IgD-negative memory B cell (primary cell): ENCODE measurements at regions not wholly inside any gene's neighbourhood (a gene's known extent, or its start where the extent isn't known, plus 50 kb on each side); places are given as distances from the start of the nearest gene placed in this dataset.
"Not testable (repeated sequence)": the region's sequence is repeated elsewhere in the genome, so short reads cannot be mapped to it uniquely, and the experiment has no call there.

ENCODE experiments used
- H3K27ac Mint-ChIP-seq, 3 donors: one replicate each; pipeline ENCODE4 v1.8.0; 2020 to 2022; ENCODE audit warnings: mild to moderate bottlenecking in 3 of 3, mixed read lengths in 3 of 3, moderate library complexity in 1 of 3
- H3K27me3 Mint-ChIP-seq: one replicate; pipeline ENCODE4 v1.8.0; 2021; ENCODE audit warnings: mixed read lengths
- H3K36me3 Mint-ChIP-seq: one replicate; pipeline ENCODE4 v1.8.0; 2020; ENCODE audit warnings: mild to moderate bottlenecking, mixed read lengths
- H3K4me1 Mint-ChIP-seq, 3 donors: one replicate each; pipeline ENCODE4 v1.8.0; 2020 to 2022; ENCODE audit warnings: mixed read lengths in 3 of 3, mild to moderate bottlenecking in 1 of 3
- H3K4me3 Mint-ChIP-seq, 4 donors: one replicate each; pipeline ENCODE4 v1.8.0; 2020 to 2022; ENCODE audit warnings: mild to moderate bottlenecking in 4 of 4, mixed read lengths in 4 of 4, moderate library complexity in 3 of 4
- H3K9me3 Mint-ChIP-seq, 3 donors: one replicate each; pipeline ENCODE4 v1.8.0; 2020 to 2021; ENCODE audit warnings: mixed read lengths in 3 of 3, mild to moderate bottlenecking in 1 of 3

GRCh38 chr13:65202845-65203244 lies 2027.3 kb downstream of the PCDH9 start:
- H3K4me1 Mint-ChIP-seq, H3K27ac Mint-ChIP-seq, H3K36me3 Mint-ChIP-seq, H3K27me3 Mint-ChIP-seq, H3K4me3 Mint-ChIP-seq: not testable (repeated sequence)
- peaks cover 2 to 20% (median 3%) of the 10 kb centered on the region in 3 donors for H3K9me3 Mint-ChIP-seq

DNA sequence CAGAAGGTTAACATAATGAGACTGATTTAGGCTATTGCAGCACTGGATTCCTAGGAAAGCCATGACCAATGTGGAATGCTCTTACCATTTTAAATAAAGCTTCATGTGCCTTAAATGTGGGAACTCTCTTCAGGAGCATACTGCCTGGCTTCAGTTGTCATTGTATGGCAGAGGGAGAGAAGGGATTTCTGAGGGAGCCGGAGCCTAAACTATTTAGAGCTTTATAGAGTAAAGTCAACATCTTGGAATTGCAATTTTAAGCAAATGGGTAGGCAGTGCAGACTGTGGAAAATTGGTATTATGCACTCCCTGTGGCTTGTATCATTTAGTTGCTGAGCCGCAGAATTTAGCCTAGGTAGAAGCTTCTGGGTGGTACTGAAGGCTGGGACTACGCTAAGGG lies 2041.4 kb downstream of the PCDH9 start:
- Mint-ChIP-seq H3K27ac (no peak overlapping the region), H3K36me3 (no peaks in the 10 kb centered on the region), H3K27me3 (no peaks in the 10 kb centered on the region), H3K4me3 (no peak overlapping the region), H3K9me3 (peaks cover 2 to 20% (median 9%) of the 10 kb centered on the region in 3 donors), H3K4me1 (no peaks in the 10 kb centered on the region)

DNA sequence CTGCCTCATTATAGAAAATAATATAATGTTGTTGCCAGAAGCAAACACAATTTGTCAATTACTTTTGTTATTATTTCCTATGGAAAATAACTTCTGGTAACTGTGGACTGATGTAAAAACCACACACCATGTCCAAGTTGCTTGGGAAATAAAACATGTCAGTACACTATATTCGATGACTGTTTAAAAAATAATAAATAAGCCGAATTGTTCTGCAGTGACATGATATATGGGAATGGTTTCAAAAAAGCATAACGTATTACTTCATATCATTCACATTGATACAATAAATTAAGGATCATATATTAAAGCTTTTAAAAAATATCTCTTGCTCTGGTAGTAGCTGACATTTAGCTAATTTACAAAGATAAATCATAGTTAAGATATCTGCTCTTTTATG lies 2062.1 kb downstream of the PCDH9 start:
- peaks cover 0 to 2% (median 0%) of the 10 kb centered on the region in 3 donors for H3K4me1 Mint-ChIP-seq
- H3K9me3 Mint-ChIP-seq, result peaks cover 0 to 3% (median under 1%) of the 10 kb centered on the region in 3 donors
- no peak overlapping the region for H3K4me3 Mint-ChIP-seq
- H3K27ac Mint-ChIP-seq, result no peak overlapping the region
- H3K27me3 Mint-ChIP-seq, result no peaks in the 10 kb centered on the region
- H3K36me3 Mint-ChIP-seq, result no peaks in the 10 kb centered on the region

GRCh38 chr13:65166675-65167074 lies 2063.5 kb downstream of the PCDH9 start:
- Mint-ChIP-seq H3K27ac (no peak overlapping the region), H3K9me3 (peaks cover 2 to 4% (median 3%) of the 10 kb centered on the region in 3 donors), H3K27me3 (no peaks in the 10 kb centered on the region), H3K4me1 (peaks cover 0 to 2% (median 0%) of the 10 kb centered on the region in 3 donors), H3K36me3 (no peaks in the 10 kb centered on the region), H3K4me3 (no peak overlapping the region)

DNA sequence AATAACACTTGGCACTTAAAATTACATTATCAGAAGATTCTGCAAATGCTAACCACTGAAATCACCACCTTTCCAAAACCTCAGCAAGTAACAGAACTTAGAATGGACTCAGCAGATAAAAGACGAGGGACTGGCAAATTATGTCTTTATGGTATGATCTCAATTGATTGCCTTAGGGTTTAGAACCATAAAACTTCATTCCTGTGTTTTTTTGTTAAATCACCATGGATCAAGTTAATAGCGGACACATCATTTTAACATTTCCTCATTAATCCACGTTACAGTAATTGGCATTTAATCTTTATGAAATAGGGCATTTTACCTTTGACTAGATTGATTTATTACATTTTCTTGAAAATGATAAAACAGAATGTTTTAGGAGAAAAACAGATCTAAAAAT lies 2070.3 kb downstream of the PCDH9 start:
- H3K27ac Mint-ChIP-seq, result no peak overlapping the region
- no peaks in the 10 kb centered on the region for H3K27me3 Mint-ChIP-seq
- H3K4me1 Mint-ChIP-seq, result no peaks in the 10 kb centered on the region
- peaks cover 1 to 7% (median 2%) of the 10 kb centered on the region in 3 donors for H3K9me3 Mint-ChIP-seq
- no peak overlapping the region for H3K4me3 Mint-ChIP-seq
- no peaks in the 10 kb centered on the region for H3K36me3 Mint-ChIP-seq

GRCh38 chr13:65155861-65156260 lies 2074.3 kb downstream of the PCDH9 start:
- Mint-ChIP-seq H3K4me1 (no peaks in the 10 kb centered on the region), H3K27me3 (no peaks in the 10 kb centered on the region), H3K4me3 (no peak overlapping the region), H3K27ac (no peak overlapping the region), H3K9me3 (peaks cover 0 to 4% (median 2%) of the 10 kb centered on the region in 3 donors), H3K36me3 (no peaks in the 10 kb centered on the region)

DNA sequence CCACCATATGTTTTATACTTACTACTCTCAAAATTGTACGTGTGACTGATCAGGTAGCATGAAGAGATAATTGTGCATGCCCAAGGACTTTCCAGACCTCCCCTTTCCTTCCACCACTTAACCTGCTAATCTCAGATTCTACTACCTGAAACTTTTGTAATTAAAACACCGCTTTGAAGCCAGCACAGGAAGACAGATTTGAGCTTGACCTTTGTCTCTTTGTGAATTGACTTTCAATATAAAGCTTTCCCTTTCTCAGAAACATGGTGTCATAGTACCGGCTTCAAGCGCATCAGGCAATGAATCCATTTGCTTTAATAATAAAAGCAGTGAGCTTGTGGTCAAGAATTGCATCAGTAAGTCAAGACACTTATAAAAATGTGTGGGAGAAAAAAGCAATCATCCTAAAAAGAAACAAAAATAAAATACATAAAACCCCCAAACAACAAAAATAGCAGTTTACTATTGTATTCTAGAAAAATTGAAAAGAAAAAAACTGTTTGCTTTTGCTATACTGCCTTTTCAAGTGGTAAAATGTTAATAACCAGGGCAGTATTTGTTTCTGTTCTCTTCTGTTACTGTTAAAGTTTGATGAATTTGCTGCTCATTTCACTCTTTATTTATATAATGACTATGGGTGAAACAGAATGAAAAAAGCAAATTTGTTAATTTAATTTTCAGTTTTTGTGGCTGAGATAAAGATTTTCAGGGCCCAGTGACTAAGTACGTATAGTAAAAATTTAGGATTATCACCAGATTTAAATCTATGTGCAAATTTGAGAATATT lies 2075.3 kb downstream of the PCDH9 start:
- Mint-ChIP-seq H3K27me3 (no peaks in the 10 kb centered on the region), H3K4me1 (no peaks in the 10 kb centered on the region), H3K4me3 (no peak overlapping the region), H3K9me3 (peaks cover 0 to 4% (median 2%) of the 10 kb centered on the region in 3 donors), H3K36me3 (no peaks in the 10 kb centered on the region), H3K27ac (no peak overlapping the region)

GRCh38 chr13:65149687-65150086 lies 2080.4 kb downstream of the PCDH9 start:
- H3K36me3 Mint-ChIP-seq, result no peaks in the 10 kb centered on the region
- H3K4me1 Mint-ChIP-seq, result no peaks in the 10 kb centered on the region
- H3K27ac Mint-ChIP-seq, result no peak overlapping the region
- H3K9me3 Mint-ChIP-seq, result peaks cover 2 to 8% (median 5%) of the 10 kb centered on the region in 3 donors
- H3K27me3 Mint-ChIP-seq, result no peaks in the 10 kb centered on the region
- H3K4me3 Mint-ChIP-seq, result no peak overlapping the region

- Mint-ChIP-seq H3K36me3 (no peaks in the 10 kb centered on the region), H3K4me1 (no peaks in the 10 kb centered on the region), H3K27ac (no peak overlapping the region), H3K27me3 (no peaks in the 10 kb centered on the region), H3K9me3 (peaks cover 5 to 11% (median 6%) of the 10 kb centered on the region in 3 donors), H3K4me3 (no peak overlapping the region)
Measured at GRCh38 chr13:65143920-65144319, 2086.2 kb downstream of the PCDH9 start.

DNA sequence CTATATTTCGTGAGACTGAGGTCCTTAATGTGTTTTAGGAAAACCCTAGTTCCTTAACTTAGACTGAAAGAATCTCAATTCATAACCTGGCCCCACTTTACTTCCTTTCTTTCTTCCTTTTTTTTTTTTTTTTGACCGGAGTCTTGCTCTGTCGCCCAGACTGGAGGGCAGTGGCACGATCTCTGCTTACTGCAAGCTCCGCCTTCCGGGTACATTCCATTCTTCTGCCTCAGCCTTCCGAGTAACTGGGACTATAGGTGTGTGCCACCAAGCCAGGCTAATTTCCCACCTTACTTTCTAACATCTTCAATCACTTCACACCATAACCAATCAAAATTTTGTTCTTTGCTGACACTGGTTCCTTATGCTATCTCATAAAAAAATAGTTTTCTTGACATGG lies 2097.0 kb downstream of the PCDH9 start:
- H3K4me1 Mint-ChIP-seq, result no peaks in the 10 kb centered on the region
- no peaks in the 10 kb centered on the region for H3K36me3 Mint-ChIP-seq
- no peak overlapping the region for H3K27ac Mint-ChIP-seq
- H3K4me3 Mint-ChIP-seq, result no peak overlapping the region
- H3K27me3 Mint-ChIP-seq, result no peaks in the 10 kb centered on the region
- peaks cover 3 to 12% (median 6%) of the 10 kb centered on the region in 3 donors for H3K9me3 Mint-ChIP-seq

- peaks cover 4 to 9% (median 4%) of the 10 kb centered on the region in 3 donors for H3K9me3 Mint-ChIP-seq
- H3K27me3 Mint-ChIP-seq, result no peaks in the 10 kb centered on the region
- no peaks in the 10 kb centered on the region for H3K36me3 Mint-ChIP-seq
- H3K4me3 Mint-ChIP-seq, result no peak overlapping the region
- no peak overlapping the region for H3K27ac Mint-ChIP-seq
- no peaks in the 10 kb centered on the region for H3K4me1 Mint-ChIP-seq
Measured at GRCh38 chr13:65125236-65125635, 2104.9 kb downstream of the PCDH9 start.

GRCh38 chr13:65112531-65112941 lies 2117.6 kb downstream of the PCDH9 start:
- Mint-ChIP-seq H3K4me3 (no peak overlapping the region), H3K27me3 (no peaks in the 10 kb centered on the region), H3K4me1 (no peaks in the 10 kb centered on the region)

DNA sequence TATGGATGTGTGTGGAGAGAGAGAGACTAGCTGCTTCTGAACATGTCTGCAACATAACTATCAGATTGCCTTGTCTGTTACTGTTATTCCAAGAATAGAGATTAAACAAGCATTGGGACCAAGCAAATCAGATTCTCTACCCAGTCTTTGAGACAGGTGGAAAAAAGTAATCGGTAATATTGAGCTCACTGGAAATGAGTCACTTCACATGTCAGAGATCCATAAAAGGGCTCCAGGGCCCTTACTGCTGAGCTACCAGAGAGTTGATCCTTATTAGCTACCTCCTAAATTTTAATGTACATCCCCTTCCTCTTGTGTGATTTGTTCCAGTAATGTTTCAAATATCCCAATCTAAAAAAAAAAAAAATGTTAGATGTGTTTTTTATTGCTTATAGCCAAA lies 2118.0 kb downstream of the PCDH9 start:
- H3K36me3 Mint-ChIP-seq, result peaks cover 1% of the 10 kb centered on the region
- no peaks in the 10 kb centered on the region for H3K27me3 Mint-ChIP-seq
- peaks cover 1 to 14% (median 4%) of the 10 kb centered on the region in 3 donors for H3K9me3 Mint-ChIP-seq
- no peaks in the 10 kb centered on the region for H3K4me1 Mint-ChIP-seq
- H3K4me3 Mint-ChIP-seq, result no peak overlapping the region
- H3K27ac Mint-ChIP-seq, result no peak overlapping the region

More at GRCh38 chr13:65112531-65112941, 2117.6 kb downstream of the PCDH9 start:
- Mint-ChIP-seq H3K27ac (no peak overlapping the region), H3K36me3 (peaks cover 1% of the 10 kb centered on the region), H3K9me3 (peaks cover 1 to 12% (median 4%) of the 10 kb centered on the region in 3 donors)

DNA sequence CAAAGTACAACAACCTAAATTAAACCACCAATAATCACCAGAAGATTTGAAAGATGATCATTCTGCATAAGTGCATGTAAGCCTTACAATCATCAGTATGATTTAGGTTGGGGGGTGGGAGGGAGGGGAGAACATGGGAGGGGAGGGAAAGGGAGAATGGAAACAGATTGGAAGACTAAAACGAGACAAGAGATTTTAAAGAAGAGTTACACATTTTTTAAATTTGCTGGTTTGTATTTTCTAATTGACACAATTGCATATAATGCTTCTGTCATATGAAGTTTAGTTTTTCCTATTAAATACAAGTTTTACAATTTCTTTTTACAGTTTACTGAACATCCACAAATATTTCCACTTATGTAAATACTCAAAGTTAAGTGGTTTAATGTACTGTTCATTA lies 2118.9 kb downstream of the PCDH9 start:
- peaks cover 1% of the 10 kb centered on the region for H3K36me3 Mint-ChIP-seq
- H3K27me3 Mint-ChIP-seq, result no peaks in the 10 kb centered on the region
- H3K9me3 Mint-ChIP-seq, result peaks cover 1 to 23% (median 4%) of the 10 kb centered on the region in 3 donors
- H3K4me1 Mint-ChIP-seq, result no peaks in the 10 kb centered on the region
- H3K4me3 Mint-ChIP-seq, result no peak overlapping the region
- no peak overlapping the region for H3K27ac Mint-ChIP-seq

- H3K27ac Mint-ChIP-seq, H3K27me3 Mint-ChIP-seq: not testable (repeated sequence)
- H3K9me3 Mint-ChIP-seq, result peaks cover 3 to 22% (median 6%) of the 10 kb centered on the region in 3 donors
Measured at GRCh38 chr13:65104436-65104835, 2125.7 kb downstream of the PCDH9 start.

GRCh38 chr13:65103351-65103750 lies 2126.8 kb downstream of the PCDH9 start:
- Mint-ChIP-seq H3K4me1 (peaks cover 0 to 1% (median 0%) of the 10 kb centered on the region in 3 donors), H3K4me3 (no peak overlapping the region), H3K27ac (no peak overlapping the region), H3K9me3 (peaks cover 3 to 15% (median 4%) of the 10 kb centered on the region in 3 donors), H3K27me3 (no peaks in the 10 kb centered on the region), H3K36me3 (no peaks in the 10 kb centered on the region)

More at GRCh38 chr13:65104436-65104835, 2125.7 kb downstream of the PCDH9 start:
- not testable (repeated sequence) for H3K36me3 Mint-ChIP-seq, H3K4me3 Mint-ChIP-seq, H3K4me1 Mint-ChIP-seq
